Tibial nerve (tissue), 4 donors: ENCODE measurements at regions not wholly inside any gene's neighbourhood (a gene's known extent, or its start where the extent isn't known, plus 50 kb on each side); places are given as distances from the start of the nearest gene placed in this dataset.

Experiments
- EP300 ChIP-seq, 2 donors: sonication (generic); formaldehyde crosslinking; IDR thresholded peaks; one replicate each; pipeline ENCODE4 v1.6.1; 2017; ENCODE audit warnings: antibody characterized with exemption in 2 of 2, mild to moderate bottlenecking in 1 of 2
- TF ChIP-seq, protein P1 (sequence below), 5 experiments: fragments of 200-600 bp in 3 of 5; fragments of 450-650 bp in 2 of 5; sonication (generic) in 3 of 5; IDR thresholded peaks; one replicate each; pipeline ENCODE4 v1.5.1; 2016 to 2019; ENCODE audit warnings: antibody characterized with exemption in 5 of 5, mild to moderate bottlenecking in 3 of 5, moderate library complexity in 2 of 5

DNA sequence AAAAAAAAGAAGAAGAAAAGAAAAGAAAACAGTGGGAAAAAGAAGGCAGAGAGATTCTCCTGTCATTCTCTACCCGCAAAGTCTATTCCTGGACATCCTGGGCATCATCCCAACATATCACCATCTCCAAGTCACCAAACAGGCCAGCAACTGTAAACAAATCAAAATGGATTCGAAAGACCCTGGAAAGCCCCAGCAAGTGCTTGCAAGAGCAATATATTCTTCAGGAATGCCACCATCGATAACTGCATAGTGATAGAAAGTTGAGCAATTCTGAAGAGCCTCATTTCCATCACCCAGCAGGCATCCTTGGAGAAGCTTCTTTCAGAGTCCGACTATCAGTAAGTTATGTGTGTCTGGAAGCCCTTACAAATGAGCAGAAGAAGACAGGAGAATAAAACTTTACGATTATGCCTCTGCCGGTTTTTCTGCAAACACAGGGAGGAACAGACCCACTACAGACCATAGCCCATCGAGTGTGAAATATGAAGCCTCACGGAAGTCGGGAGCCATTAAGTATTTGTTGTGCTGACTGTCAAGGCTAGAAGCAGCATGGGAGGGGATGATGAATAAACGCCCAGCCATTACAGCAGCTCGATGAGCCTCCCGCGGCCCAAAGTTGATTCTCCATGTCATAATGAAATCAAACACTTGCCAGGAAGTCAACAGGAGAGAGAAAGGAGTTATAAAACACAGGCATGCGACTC lies 64.5 kb upstream of the SEC14L1 start:
- TF ChIP-seq EP300 (IDR thresholded peaks at IDR 0.05), result no peak
- TF ChIP-seq, protein P1, sequence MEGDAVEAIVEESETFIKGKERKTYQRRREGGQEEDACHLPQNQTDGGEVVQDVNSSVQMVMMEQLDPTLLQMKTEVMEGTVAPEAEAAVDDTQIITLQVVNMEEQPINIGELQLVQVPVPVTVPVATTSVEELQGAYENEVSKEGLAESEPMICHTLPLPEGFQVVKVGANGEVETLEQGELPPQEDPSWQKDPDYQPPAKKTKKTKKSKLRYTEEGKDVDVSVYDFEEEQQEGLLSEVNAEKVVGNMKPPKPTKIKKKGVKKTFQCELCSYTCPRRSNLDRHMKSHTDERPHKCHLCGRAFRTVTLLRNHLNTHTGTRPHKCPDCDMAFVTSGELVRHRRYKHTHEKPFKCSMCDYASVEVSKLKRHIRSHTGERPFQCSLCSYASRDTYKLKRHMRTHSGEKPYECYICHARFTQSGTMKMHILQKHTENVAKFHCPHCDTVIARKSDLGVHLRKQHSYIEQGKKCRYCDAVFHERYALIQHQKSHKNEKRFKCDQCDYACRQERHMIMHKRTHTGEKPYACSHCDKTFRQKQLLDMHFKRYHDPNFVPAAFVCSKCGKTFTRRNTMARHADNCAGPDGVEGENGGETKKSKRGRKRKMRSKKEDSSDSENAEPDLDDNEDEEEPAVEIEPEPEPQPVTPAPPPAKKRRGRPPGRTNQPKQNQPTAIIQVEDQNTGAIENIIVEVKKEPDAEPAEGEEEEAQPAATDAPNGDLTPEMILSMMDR (IDR thresholded peaks at IDR 0.05), result no peak
